ENCODE measurements at regions not wholly inside any gene's neighbourhood (a gene's known extent, or its start where the extent isn't known, plus 50 kb on each side); places are given as distances from the start of the nearest gene placed in this dataset.

DNA sequence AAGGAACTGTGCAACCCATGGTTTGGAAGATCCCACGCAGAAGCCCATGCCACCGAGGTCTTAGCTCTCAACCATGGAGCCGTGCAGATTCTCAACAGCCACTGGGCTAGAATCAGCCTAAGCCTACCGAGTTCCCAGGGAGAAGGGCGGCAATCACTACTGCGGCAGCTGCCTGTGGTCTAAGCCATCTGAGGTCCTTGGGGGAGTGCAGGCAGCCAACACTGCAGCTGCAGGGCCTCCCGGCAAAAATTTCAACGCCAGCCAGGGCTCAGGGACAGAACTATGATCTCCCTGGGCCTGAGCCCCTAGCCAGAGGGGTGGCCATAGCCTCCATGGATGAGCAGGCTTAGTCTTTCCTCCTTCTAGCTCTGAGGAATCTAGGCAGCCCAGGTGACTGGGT lies 156.8 kb upstream of the CLEC14A start:
- TF ChIP-seq POLR2A (IDR thresholded peaks at IDR 0.05; ENCODE audit: low read depth, low read length) (no peak), MXI1 (IDR thresholded peaks at IDR 0.05; ENCODE audit: borderline replicate concordance, low read depth, low read length) (no peak), RAD21 (IDR thresholded peaks at IDR 0.05; ENCODE audit: low read length) (no peak), CEBPB (IDR thresholded peaks at IDR 0.05; ENCODE audit: low read depth, low read length) (no peak), FOS (IDR thresholded peaks at IDR 0.05; ENCODE audit: low read depth, low read length) (no peak), MAFK (IDR thresholded peaks at IDR 0.05; ENCODE audit: low read depth, low read length) (no peak), CHD1 (IDR thresholded peaks at IDR 0.05; ENCODE audit: low read depth, low read length) (no peak)
- no peaks in the 10 kb centered on the region for H3K27me3 ChIP-seq (ENCODE audit: control insufficient read depth, insufficient read depth, low read length)
- CTCF ChIA-PET: no interaction called here
- no peak overlapping the region for H2AK9ac ChIP-seq (replicated peaks; ENCODE audit: low read depth, low read length, poor library complexity)
- no peak overlapping the region for H4K5ac ChIP-seq (ENCODE audit: low read depth, low read length)
- H3K18ac ChIP-seq (ENCODE audit: low read depth, low read length): no peak overlapping the region
- no peak overlapping the region for H2BK20ac ChIP-seq (ENCODE audit: low read depth, low read length)
- dilution Hi-C loops (cut with HindIII; ENCODE audit: low sequenced_read_pairs, unreplicated experiment): no loop called here
- no peaks in the 10 kb centered on the region for H3K9me1 ChIP-seq (ENCODE audit: insufficient read depth, low read length)
- H2BK120ac ChIP-seq (ENCODE audit: low read depth, low read length): no peak overlapping the region; the same call in 1 of the 2 replicates
- no peaks in the 10 kb centered on the region for H3K36me3 ChIP-seq (ENCODE audit: control insufficient read depth, insufficient read depth, low read length)
- no peak overlapping the region for H3K9ac ChIP-seq (ENCODE audit: low read depth, low read length)
- H3K23ac ChIP-seq (ENCODE audit: low read depth, low read length): no peak overlapping the region
- no peak overlapping the region for H4K91ac ChIP-seq (ENCODE audit: insufficient read depth, low read depth, low read length)
- no peak overlapping the region for H4K8ac ChIP-seq (ENCODE audit: low read depth in 2 of 2, low read length in 2 of 2)
- intact Hi-C loops (cut with micrococcal nuclease): no loop called here
- no peaks in the 10 kb centered on the region for H4K20me1 ChIP-seq (ENCODE audit: insufficient read depth, low read length)
- BruUV-seq (replicated peaks): no TSS peak
- H3K9me3 ChIP-seq (ENCODE audit: control insufficient read depth, insufficient read depth, low read length): no peaks in the 10 kb centered on the region
- H3K56ac ChIP-seq (ENCODE audit: extremely low read depth, insufficient read depth, low read length): no peak overlapping the region
- no peak overlapping the region for H3K4me3 ChIP-seq (ENCODE audit: insufficient read depth, low read depth, low read length)
- H2AK5ac ChIP-seq (ENCODE audit: low read depth, low read length): no peak overlapping the region
- POLR2A ChIA-PET (ENCODE audit: unreplicated experiment): no interaction called here
- no peaks in the 10 kb centered on the region for H3K79me1 ChIP-seq (ENCODE audit: low read depth in 1 of 2, low read length in 2 of 2)
- no peak overlapping the region for H2BK5ac ChIP-seq (ENCODE audit: low read depth, low read length, poor library complexity, severe bottlenecking)
- H3K14ac ChIP-seq (replicated peaks; ENCODE audit: low read depth, low read length): no peak overlapping the region
- in situ Hi-C loops (cut with MboI; ENCODE audit: low sequenced_read_pairs): no loop called here
- no peak overlapping the region for H3K27ac ChIP-seq (ENCODE audit: insufficient read depth, low read length)
- ATAC-seq (ENCODE audit: low read depth) (no peak), DNase-seq (no peak)
- no peak overlapping the region for H3K4me2 ChIP-seq (ENCODE audit: low read depth, low read length)
- no peak overlapping the region for H2AFZ ChIP-seq (replicated peaks; ENCODE audit: low read length, poor library complexity)
- no peak overlapping the region for H2BK15ac ChIP-seq (ENCODE audit: low read depth, low read length)
- H3K4ac ChIP-seq (ENCODE audit: low read depth, low read length): no peak overlapping the region
- 98% methylated on average over 4 of the region's 8 CpGs; no CpG with 5 or more reads in 1 of the 2 experiments for WGBS, 2 experiments (ENCODE audit: extremely low coverage in 2 of 2, insufficient read length in 1 of 2)
- peaks cover 5% of the 10 kb centered on the region; the same call in 1 of the 2 replicates for H3K4me1 ChIP-seq (ENCODE audit: control insufficient read depth, insufficient read depth, low read length)
